Type B pancreatic cell (in vitro differentiated cells): ENCODE measurements at regions not wholly inside any gene's neighbourhood (a gene's known extent, or its start where the extent isn't known, plus 50 kb on each side); places are given as distances from the start of the nearest gene placed in this dataset.

Source experiments
- DNase-seq: peaks from one replicate; pipeline ENCODE4 v3.0.0; 2021; ENCODE audit warnings: mixed read lengths; ENCODE audit not compliant: unreplicated experiment; ENCODE audit errors: extremely low spot score
- H3K27ac Mint-ChIP-seq: 2 replicates; pipeline ENCODE4 v1.8.0; 2021; ENCODE audit warnings: mild to moderate bottlenecking, mixed read lengths
- H3K27me3 Mint-ChIP-seq: 2 replicates; pipeline ENCODE4 v1.8.0; 2021; ENCODE audit warnings: mixed read lengths
- H3K36me3 Mint-ChIP-seq: 2 replicates; pipeline ENCODE4 v1.8.0; 2021; ENCODE audit warnings: mixed read lengths
- H3K4me1 Mint-ChIP-seq: one replicate; pipeline ENCODE4 v1.8.0; 2021; ENCODE audit warnings: mixed read lengths; ENCODE audit not compliant: unreplicated experiment
- H3K4me3 Mint-ChIP-seq: 2 replicates; pipeline ENCODE4 v1.8.0; 2021; ENCODE audit warnings: mild to moderate bottlenecking, mixed read lengths
- H3K9me3 Mint-ChIP-seq: 2 replicates; pipeline ENCODE4 v1.8.0; 2021; ENCODE audit warnings: mixed read lengths
- TF ChIP-seq, protein P1 (sequence below): fragments of 200-600 bp; sonication (generic); conservative IDR thresholded peaks from 2 replicates; pipeline ENCODE4 v1.5.0; 2021; ENCODE audit warnings: antibody characterized with exemption, mild to moderate bottlenecking

DNA sequence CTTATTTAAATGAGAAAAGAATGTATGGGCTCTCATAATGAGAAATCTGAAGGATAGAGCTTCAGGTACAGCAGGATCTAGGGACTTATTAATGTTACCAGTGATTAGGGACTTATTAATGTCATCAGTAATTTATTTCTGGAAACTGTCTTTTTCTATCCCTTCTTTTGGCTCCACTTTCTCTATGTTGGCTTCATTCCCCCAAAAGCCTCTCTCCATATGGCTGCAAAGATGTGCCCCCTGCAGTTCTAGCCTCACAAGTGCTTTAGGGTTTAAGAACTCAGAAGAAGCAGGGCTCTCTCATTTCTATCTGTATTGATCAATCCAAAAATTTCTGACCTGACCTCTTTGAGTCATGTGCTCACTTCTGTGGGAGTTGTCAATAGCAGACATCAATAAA is 480.9 kb downstream of the TXNL1 start:
- no peak overlapping the region for H3K27ac Mint-ChIP-seq
- H3K36me3 Mint-ChIP-seq: no peaks in the 10 kb centered on the region
- TF ChIP-seq, protein P1, sequence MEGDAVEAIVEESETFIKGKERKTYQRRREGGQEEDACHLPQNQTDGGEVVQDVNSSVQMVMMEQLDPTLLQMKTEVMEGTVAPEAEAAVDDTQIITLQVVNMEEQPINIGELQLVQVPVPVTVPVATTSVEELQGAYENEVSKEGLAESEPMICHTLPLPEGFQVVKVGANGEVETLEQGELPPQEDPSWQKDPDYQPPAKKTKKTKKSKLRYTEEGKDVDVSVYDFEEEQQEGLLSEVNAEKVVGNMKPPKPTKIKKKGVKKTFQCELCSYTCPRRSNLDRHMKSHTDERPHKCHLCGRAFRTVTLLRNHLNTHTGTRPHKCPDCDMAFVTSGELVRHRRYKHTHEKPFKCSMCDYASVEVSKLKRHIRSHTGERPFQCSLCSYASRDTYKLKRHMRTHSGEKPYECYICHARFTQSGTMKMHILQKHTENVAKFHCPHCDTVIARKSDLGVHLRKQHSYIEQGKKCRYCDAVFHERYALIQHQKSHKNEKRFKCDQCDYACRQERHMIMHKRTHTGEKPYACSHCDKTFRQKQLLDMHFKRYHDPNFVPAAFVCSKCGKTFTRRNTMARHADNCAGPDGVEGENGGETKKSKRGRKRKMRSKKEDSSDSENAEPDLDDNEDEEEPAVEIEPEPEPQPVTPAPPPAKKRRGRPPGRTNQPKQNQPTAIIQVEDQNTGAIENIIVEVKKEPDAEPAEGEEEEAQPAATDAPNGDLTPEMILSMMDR: no peak
- H3K4me3 Mint-ChIP-seq: no peak overlapping the region
- no peak for DNase-seq
- H3K27me3 Mint-ChIP-seq: no peaks in the 10 kb centered on the region
- H3K4me1 Mint-ChIP-seq: peaks cover 4% of the 10 kb centered on the region
- H3K9me3 Mint-ChIP-seq: no peaks in the 10 kb centered on the region

- Mint-ChIP-seq H3K4me3 (no peak overlapping the region), H3K27ac (no peak overlapping the region), H3K9me3 (no peaks in the 10 kb centered on the region), H3K4me1 (no peaks in the 10 kb centered on the region), H3K27me3 (no peaks in the 10 kb centered on the region), H3K36me3 (no peaks in the 10 kb centered on the region)
- no peak for DNase-seq
- TF ChIP-seq, protein P1: no peak
Measured at GRCh38 chr18:56152551-56153310, 485.7 kb downstream of the TXNL1 start.

DNA sequence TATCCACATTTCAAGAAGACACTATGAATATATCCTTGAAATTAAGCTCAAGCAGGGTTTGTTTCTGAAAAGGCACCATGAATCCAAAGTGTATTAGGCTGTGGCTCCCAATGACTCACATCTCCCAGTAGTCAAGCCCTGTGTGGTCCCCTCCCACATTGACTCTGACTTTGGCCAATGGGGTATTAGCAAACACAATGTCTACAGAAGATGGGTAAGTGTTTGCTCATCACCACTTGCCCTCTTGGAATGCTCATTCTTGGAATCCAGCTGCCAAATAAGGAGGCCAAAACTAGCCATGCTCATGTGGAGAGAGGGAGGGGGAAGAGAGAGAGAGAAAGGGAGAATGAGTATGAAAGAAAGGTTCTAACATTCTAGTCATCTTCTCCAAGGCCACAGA is 490.0 kb downstream of the TXNL1 start:
- TF ChIP-seq, protein P1: no peak
- H3K36me3 Mint-ChIP-seq: no peaks in the 10 kb centered on the region
- H3K9me3 Mint-ChIP-seq: no peaks in the 10 kb centered on the region
- no peaks in the 10 kb centered on the region for H3K4me1 Mint-ChIP-seq
- H3K27me3 Mint-ChIP-seq: no peaks in the 10 kb centered on the region
- no peak overlapping the region for H3K4me3 Mint-ChIP-seq
- DNase-seq: no peak
- no peak overlapping the region for H3K27ac Mint-ChIP-seq

- Mint-ChIP-seq H3K27ac (no peak overlapping the region), H3K9me3 (no peaks in the 10 kb centered on the region), H3K4me1 (no peaks in the 10 kb centered on the region), H3K36me3 (no peaks in the 10 kb centered on the region), H3K4me3 (no peak overlapping the region), H3K27me3 (no peaks in the 10 kb centered on the region)
- DNase-seq: no peak
- TF ChIP-seq, protein P1: no peak
Measured at GRCh38 chr18:56146565-56146964, 491.8 kb downstream of the TXNL1 start.

DNA sequence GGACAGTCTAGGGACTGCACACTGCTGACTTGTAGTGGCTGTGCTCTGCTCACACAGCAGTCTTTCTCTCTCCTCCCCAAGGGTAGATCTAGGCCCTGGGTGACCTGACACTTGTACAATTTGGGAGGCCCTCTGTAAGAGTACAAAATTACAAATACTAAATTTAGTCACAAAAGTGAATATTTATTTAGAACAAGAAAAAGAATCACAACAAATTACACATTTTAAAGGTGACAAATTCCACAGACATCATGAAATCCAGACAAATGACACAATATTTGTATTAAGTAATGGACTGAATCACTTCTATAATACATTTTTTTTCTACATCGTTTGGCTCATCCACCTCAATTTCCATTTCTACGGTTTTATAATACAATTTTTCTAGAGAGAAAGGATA is 496.4 kb downstream of the TXNL1 start:
- Mint-ChIP-seq H3K27ac (no peak overlapping the region), H3K27me3 (no peaks in the 10 kb centered on the region), H3K9me3 (no peaks in the 10 kb centered on the region), H3K4me1 (no peaks in the 10 kb centered on the region), H3K36me3 (no peaks in the 10 kb centered on the region), H3K4me3 (no peak overlapping the region)
- TF ChIP-seq, protein P1: no peak
- no peak for DNase-seq
